C4-2B (cell line): ENCODE measurements at regions not wholly inside any gene's neighbourhood (a gene's known extent, or its start where the extent isn't known, plus 50 kb on each side); places are given as distances from the start of the nearest gene placed in this dataset.

Source experiments
- CTCF ChIP-seq: fragments of 450-650 bp; conservative IDR thresholded peaks from 2 replicates; pipeline ENCODE4 v1.5.1; 2017; ENCODE audit warnings: mild to moderate bottlenecking
- ZFX ChIP-seq: fragments of 450-650 bp; IDR thresholded peaks from 2 replicates; pipeline ENCODE4 v1.6.1; 2017

- no peak for TF ChIP-seq CTCF
- no peak for TF ChIP-seq ZFX
Observed at GRCh38 chr2:238964544-238965067, 116.7 kb downstream of the TWIST2 start.
